ENCODE measurements at regions not wholly inside any gene's neighbourhood (a gene's known extent, or its start where the extent isn't known, plus 50 kb on each side); places are given as distances from the start of the nearest gene placed in this dataset.

- no peak overlapping the region for H3K4me3 ChIP-seq
- intact Hi-C loops (cut with DNase I) = no loop called here
- no peak for ATAC-seq
- WGBS, 3 donors = 44 to 63% (median 48%) methylated on average over 4 of the region's 4 CpGs
- TF ChIP-seq, protein P1, sequence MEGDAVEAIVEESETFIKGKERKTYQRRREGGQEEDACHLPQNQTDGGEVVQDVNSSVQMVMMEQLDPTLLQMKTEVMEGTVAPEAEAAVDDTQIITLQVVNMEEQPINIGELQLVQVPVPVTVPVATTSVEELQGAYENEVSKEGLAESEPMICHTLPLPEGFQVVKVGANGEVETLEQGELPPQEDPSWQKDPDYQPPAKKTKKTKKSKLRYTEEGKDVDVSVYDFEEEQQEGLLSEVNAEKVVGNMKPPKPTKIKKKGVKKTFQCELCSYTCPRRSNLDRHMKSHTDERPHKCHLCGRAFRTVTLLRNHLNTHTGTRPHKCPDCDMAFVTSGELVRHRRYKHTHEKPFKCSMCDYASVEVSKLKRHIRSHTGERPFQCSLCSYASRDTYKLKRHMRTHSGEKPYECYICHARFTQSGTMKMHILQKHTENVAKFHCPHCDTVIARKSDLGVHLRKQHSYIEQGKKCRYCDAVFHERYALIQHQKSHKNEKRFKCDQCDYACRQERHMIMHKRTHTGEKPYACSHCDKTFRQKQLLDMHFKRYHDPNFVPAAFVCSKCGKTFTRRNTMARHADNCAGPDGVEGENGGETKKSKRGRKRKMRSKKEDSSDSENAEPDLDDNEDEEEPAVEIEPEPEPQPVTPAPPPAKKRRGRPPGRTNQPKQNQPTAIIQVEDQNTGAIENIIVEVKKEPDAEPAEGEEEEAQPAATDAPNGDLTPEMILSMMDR (IDR thresholded peaks at IDR 0.05) = no peak
- no peak for DNase-seq
- no peaks in the 10 kb centered on the region for H3K9me3 ChIP-seq
- H3K27ac ChIP-seq = no peak overlapping the region
- H3K4me1 ChIP-seq = no peaks in the 10 kb centered on the region
- no peaks in the 10 kb centered on the region for H3K27me3 ChIP-seq (ENCODE audit: insufficient read depth in 3 of 3, low read length in 2 of 3)
- H3K36me3 ChIP-seq (ENCODE audit: insufficient read depth in 1 of 2, low read depth in 1 of 2) = no peaks in the 10 kb centered on the region
Measured at GRCh38 chr12:58648176-58648575, 272.1 kb downstream of the LRIG3 start.

- no peak overlapping the region for H3K4me3 ChIP-seq
- TF ChIP-seq, protein P1 (IDR thresholded peaks at IDR 0.05) = no peak
- H3K27me3 ChIP-seq (ENCODE audit: insufficient read depth in 3 of 3, low read length in 2 of 3) = no peaks in the 10 kb centered on the region
- 77 to 81% (median 80%) methylated on average over 3 of the region's 3 CpGs for WGBS, 3 donors
- intact Hi-C loops (cut with DNase I) = no loop called here
- H3K4me1 ChIP-seq = no peaks in the 10 kb centered on the region
- no peak for DNase-seq
- ATAC-seq = no peak
- H3K27ac ChIP-seq = no peak overlapping the region
- H3K9me3 ChIP-seq = peaks cover 10% of the 10 kb centered on the region
- no peaks in the 10 kb centered on the region for H3K36me3 ChIP-seq (ENCODE audit: insufficient read depth in 1 of 2, low read depth in 1 of 2)
Measured at GRCh38 chr12:58651850-58652249, 268.5 kb downstream of the LRIG3 start.

GRCh38 chr12:58654021-58654420, 266.3 kb downstream of the LRIG3 start:
- Histone ChIP-seq H3K4me1 (no peaks in the 10 kb centered on the region), H3K4me3 (no peak overlapping the region), H3K27ac (no peak overlapping the region), H3K27me3 (ENCODE audit: insufficient read depth in 3 of 3, low read length in 2 of 3) (no peaks in the 10 kb centered on the region), H3K36me3 (ENCODE audit: insufficient read depth in 1 of 2, low read depth in 1 of 2) (no peaks in the 10 kb centered on the region), H3K9me3 (peaks cover 10% of the 10 kb centered on the region)
- DNase-seq = no peak
- intact Hi-C loops (cut with DNase I) = no loop called here
- WGBS, 3 donors = 53 to 60% (median 57%) methylated on average over 2 of the region's 2 CpGs
- TF ChIP-seq, protein P1 (IDR thresholded peaks at IDR 0.05) = no peak
- ATAC-seq = no peak

DNA sequence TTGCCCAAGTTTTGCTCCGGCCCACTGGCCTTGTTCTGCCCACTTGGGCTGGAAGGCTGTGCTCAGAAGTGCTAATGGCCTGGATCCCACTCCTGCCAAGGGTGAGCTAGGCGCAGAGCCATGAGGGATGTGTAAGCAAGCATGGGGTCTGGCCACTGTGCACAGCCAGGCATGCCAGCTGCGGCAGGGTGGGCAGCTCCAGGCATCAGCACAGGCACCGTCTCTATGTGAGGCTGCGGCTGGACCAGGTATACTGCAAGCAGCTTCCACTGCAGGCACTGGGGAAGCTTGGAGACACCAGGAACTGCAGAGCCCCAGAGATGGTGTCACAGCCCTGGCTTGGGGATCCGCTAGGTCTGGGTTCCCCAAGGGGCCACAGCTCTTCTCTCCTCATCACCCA, 264.9 kb downstream of the LRIG3 start:
- TF ChIP-seq, protein P1 (IDR thresholded peaks at IDR 0.05) = no peak
- H3K4me3 ChIP-seq = no peak overlapping the region
- peaks cover 10% of the 10 kb centered on the region for H3K9me3 ChIP-seq
- DNase-seq (no peak), ATAC-seq (no peak)
- H3K27ac ChIP-seq = no peak overlapping the region
- H3K36me3 ChIP-seq (ENCODE audit: insufficient read depth in 1 of 2, low read depth in 1 of 2) = no peaks in the 10 kb centered on the region
- intact Hi-C loops (cut with DNase I) = no loop called here
- 82 to 85% (median 84%) methylated on average over 6 of the region's 6 CpGs for WGBS, 3 donors
- no peaks in the 10 kb centered on the region for H3K4me1 ChIP-seq
- H3K27me3 ChIP-seq (ENCODE audit: insufficient read depth in 3 of 3, low read length in 2 of 3) = no peaks in the 10 kb centered on the region

DNA sequence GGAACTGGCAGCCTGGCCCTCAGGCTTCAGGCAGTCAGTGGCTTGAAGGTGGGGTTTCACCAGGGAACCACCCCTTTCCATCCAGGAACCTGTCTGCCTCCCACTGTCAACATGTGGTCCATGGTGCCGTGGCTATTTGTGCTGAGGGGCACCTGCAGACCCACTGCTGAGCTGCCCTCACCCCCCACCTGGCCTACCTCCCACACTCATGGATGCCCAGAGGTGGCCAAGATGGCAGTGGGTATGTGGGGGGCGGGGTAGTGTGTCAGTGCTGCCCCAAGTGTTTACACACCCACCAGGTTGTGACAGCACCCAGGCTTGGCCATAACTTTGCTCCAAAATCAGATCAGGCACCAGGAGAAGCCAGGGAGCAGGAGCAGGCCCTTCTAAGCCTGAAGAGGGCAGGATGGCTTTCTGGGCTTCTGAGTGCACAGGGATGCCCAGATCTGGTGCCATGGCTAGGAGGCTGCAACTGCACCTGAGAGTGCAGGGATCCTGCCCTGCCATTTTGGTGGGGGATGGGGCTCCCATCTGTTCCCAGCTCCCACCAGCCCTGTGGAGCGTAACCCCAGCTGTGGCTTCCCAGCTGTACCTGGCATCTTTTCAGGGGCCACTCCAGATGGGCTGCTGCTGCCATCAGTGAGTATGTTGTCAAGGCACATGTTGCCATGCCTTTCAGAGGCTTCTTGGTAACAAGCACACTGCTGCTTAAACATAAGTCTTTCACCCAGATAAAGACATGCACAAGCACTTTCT, 263.9 kb downstream of the LRIG3 start:
- DNase-seq (no peak), ATAC-seq (no peak)
- 78 to 95% (median 89%) methylated on average over 3 of the region's 3 CpGs for WGBS, 3 donors

More for the DNA sequence above, 263.9 kb downstream of the LRIG3 start:
- Histone ChIP-seq H3K27me3 (ENCODE audit: insufficient read depth in 3 of 3, low read length in 2 of 3) (no peaks in the 10 kb centered on the region), H3K27ac (no peak overlapping the region), H3K9me3 (peaks cover 10% of the 10 kb centered on the region), H3K36me3 (ENCODE audit: insufficient read depth in 1 of 2, low read depth in 1 of 2) (no peaks in the 10 kb centered on the region), H3K4me3 (no peak overlapping the region), H3K4me1 (no peaks in the 10 kb centered on the region)
- intact Hi-C loops (cut with DNase I) = no loop called here
- TF ChIP-seq, protein P1 (IDR thresholded peaks at IDR 0.05) = no peak
